ENCODE measurements at regions not wholly inside any gene's neighbourhood (a gene's known extent, or its start where the extent isn't known, plus 50 kb on each side); places are given as distances from the start of the nearest gene placed in this dataset.
"Not testable (repeated sequence)": the region's sequence is repeated elsewhere in the genome, so short reads cannot be mapped to it uniquely, and the experiment has no call there.

DNA sequence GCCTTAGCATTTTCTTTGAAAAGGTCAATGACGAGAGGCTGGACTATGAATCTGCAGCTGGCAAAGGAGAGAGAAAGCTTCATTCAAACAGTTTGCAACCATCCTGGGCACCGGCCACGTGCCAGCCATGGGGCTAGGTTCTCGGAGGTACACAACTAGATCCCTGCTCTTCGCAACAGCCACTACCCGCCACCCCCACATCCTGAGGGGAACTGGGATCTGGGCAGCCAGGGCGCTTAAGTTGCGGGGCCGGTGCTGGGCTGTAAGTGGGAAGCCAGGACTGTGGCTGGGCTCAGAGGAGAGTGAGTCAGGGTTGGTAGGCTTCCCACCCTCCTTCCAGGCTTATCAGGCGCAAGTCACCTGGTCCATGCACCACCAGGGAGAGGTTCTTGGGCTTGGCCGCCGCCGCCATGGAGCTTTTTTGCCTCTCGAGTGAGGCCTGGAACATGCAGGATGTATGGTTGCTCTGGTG lies 95.0 kb upstream of the TERB2 start:
- Histone ChIP-seq H3K36me3 (ENCODE audit: control insufficient read depth, insufficient read depth, low read length) (no peaks in the 10 kb centered on the region), H3K4me1 (ENCODE audit: control insufficient read depth, insufficient read depth, low read length) (no peaks in the 10 kb centered on the region), H3K27me3 (ENCODE audit: control insufficient read depth, insufficient read depth, low read length) (no peaks in the 10 kb centered on the region), H3K9me3 (ENCODE audit: control insufficient read depth, insufficient read depth, low read depth, low read length) (no peaks in the 10 kb centered on the region), H3K27ac (ENCODE audit: low read length) (no peak overlapping the region), H3K4me3 (ENCODE audit: low read depth in 2 of 2, low read length in 2 of 2) (no peak overlapping the region)
- in situ Hi-C loops (cut with HindIII; ENCODE audit: low pct_unique_long_range_greater_than_20kb, low sequenced_read_pairs) = no loop called here
- ChIA-PET CTCF (no interaction called here), POLR2A (interaction anchor here (0.5 kb wide), 1 partner anchor 249 kb away, joined by 3 read pairs; no protein-coding TSS in a partner anchor)
- no TSS peak for BruUV-seq (replicated peaks)
- TF ChIP-seq SIN3A (IDR thresholded peaks at IDR 0.05; ENCODE audit: borderline replicate concordance, insufficient read depth, low read depth, low read length) = no peak
- no peak for TF ChIP-seq POLR2AphosphoS5 (IDR thresholded peaks at IDR 0.05; ENCODE audit: low read depth, low read length)
- TF ChIP-seq, protein P1, sequence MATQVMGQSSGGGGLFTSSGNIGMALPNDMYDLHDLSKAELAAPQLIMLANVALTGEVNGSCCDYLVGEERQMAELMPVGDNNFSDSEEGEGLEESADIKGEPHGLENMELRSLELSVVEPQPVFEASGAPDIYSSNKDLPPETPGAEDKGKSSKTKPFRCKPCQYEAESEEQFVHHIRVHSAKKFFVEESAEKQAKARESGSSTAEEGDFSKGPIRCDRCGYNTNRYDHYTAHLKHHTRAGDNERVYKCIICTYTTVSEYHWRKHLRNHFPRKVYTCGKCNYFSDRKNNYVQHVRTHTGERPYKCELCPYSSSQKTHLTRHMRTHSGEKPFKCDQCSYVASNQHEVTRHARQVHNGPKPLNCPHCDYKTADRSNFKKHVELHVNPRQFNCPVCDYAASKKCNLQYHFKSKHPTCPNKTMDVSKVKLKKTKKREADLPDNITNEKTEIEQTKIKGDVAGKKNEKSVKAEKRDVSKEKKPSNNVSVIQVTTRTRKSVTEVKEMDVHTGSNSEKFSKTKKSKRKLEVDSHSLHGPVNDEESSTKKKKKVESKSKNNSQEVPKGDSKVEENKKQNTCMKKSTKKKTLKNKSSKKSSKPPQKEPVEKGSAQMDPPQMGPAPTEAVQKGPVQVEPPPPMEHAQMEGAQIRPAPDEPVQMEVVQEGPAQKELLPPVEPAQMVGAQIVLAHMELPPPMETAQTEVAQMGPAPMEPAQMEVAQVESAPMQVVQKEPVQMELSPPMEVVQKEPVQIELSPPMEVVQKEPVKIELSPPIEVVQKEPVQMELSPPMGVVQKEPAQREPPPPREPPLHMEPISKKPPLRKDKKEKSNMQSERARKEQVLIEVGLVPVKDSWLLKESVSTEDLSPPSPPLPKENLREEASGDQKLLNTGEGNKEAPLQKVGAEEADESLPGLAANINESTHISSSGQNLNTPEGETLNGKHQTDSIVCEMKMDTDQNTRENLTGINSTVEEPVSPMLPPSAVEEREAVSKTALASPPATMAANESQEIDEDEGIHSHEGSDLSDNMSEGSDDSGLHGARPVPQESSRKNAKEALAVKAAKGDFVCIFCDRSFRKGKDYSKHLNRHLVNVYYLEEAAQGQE (IDR thresholded peaks at IDR 0.05; ENCODE audit: insufficient read depth in 1 of 2, low read depth in 2 of 2, low read length in 1 of 2) = no peak
- TF ChIP-seq, protein P2, sequence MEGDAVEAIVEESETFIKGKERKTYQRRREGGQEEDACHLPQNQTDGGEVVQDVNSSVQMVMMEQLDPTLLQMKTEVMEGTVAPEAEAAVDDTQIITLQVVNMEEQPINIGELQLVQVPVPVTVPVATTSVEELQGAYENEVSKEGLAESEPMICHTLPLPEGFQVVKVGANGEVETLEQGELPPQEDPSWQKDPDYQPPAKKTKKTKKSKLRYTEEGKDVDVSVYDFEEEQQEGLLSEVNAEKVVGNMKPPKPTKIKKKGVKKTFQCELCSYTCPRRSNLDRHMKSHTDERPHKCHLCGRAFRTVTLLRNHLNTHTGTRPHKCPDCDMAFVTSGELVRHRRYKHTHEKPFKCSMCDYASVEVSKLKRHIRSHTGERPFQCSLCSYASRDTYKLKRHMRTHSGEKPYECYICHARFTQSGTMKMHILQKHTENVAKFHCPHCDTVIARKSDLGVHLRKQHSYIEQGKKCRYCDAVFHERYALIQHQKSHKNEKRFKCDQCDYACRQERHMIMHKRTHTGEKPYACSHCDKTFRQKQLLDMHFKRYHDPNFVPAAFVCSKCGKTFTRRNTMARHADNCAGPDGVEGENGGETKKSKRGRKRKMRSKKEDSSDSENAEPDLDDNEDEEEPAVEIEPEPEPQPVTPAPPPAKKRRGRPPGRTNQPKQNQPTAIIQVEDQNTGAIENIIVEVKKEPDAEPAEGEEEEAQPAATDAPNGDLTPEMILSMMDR (IDR thresholded peaks at IDR 0.05) = no peak
- no peak for TF ChIP-seq TCF7L2 (IDR thresholded peaks at IDR 0.05; ENCODE audit: low read depth, low read length)
- no peak for ATAC-seq
- intact Hi-C loops (cut with micrococcal nuclease; ENCODE audit: unreplicated experiment) = no loop called here
- DNase-seq (ENCODE audit: low read depth, low spot score) = no peak

DNA sequence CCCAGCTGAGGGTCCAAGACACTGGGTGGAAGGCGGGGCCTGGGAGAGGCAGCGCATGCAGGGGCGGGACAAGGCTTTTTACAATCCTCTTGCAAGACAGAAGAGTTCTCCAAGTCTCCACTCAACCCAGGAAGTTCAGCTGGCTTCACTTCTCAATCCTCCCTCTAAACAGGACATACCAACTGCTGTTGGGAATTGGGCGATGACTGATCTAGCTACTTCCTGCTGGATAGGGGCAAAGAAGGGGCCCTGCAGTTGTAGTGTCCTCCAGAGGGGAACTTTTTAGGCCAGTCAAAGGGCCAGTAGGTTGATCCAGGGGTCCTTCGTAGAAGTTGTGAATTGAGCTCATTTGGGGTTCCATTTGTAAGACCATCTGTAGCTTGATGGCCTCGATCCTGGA lies 94.6 kb upstream of the TERB2 start:
- H3K27ac ChIP-seq (ENCODE audit: low read length) = no peak overlapping the region
- no peaks in the 10 kb centered on the region for H3K36me3 ChIP-seq (ENCODE audit: control insufficient read depth, insufficient read depth, low read length)
- ChIA-PET CTCF (no interaction called here), POLR2A (no interaction called here)
- no peak overlapping the region for H3K4me3 ChIP-seq (ENCODE audit: low read depth in 2 of 2, low read length in 2 of 2)
- in situ Hi-C loops (cut with HindIII; ENCODE audit: low pct_unique_long_range_greater_than_20kb, low sequenced_read_pairs) = no loop called here
- no TSS peak for BruUV-seq (replicated peaks)
- ATAC-seq (no peak), DNase-seq (ENCODE audit: low read depth, low spot score) (no peak)
- intact Hi-C loops (cut with micrococcal nuclease; ENCODE audit: unreplicated experiment) = no loop called here
- no peaks in the 10 kb centered on the region for H3K27me3 ChIP-seq (ENCODE audit: control insufficient read depth, insufficient read depth, low read length)
- no peaks in the 10 kb centered on the region for H3K9me3 ChIP-seq (ENCODE audit: control insufficient read depth, insufficient read depth, low read depth, low read length)
- H3K4me1 ChIP-seq (ENCODE audit: control insufficient read depth, insufficient read depth, low read length) = no peaks in the 10 kb centered on the region
- TF ChIP-seq TCF7L2 (IDR thresholded peaks at IDR 0.05; ENCODE audit: low read depth, low read length) (no peak), SIN3A (IDR thresholded peaks at IDR 0.05; ENCODE audit: borderline replicate concordance, insufficient read depth, low read depth, low read length) (no peak), POLR2AphosphoS5 (IDR thresholded peaks at IDR 0.05; ENCODE audit: low read depth, low read length) (no peak)
- TF ChIP-seq, protein P2 (IDR thresholded peaks at IDR 0.05) = no peak
- TF ChIP-seq, protein P1 (IDR thresholded peaks at IDR 0.05; ENCODE audit: insufficient read depth in 1 of 2, low read depth in 2 of 2, low read length in 1 of 2) = no peak

DNA sequence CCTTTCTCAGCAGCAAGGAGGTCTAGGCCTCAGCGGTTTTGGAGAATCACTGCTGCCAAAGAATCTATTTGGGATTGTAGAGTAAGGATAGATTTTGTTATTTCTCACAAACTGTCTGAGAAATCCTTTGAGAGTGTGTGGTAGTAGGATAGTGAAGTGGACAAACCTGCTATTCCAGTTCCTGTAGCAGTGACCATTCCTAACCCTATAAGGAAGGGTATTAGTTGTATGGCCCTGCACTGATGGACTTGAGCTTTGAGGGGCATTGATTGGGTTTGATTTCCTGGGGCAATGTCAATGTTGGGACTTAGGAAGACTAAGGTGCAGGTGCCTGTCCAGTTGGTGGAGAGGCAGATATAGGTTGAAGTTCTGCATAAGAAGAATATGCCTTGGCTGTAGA lies 93.6 kb upstream of the TERB2 start:
- H3K4me3 ChIP-seq (ENCODE audit: low read depth in 2 of 2, low read length in 2 of 2); H3K36me3 ChIP-seq (ENCODE audit: control insufficient read depth, insufficient read depth, low read length); DNase-seq (ENCODE audit: low read depth, low spot score); H3K27ac ChIP-seq (ENCODE audit: low read length); H3K9me3 ChIP-seq (ENCODE audit: control insufficient read depth, insufficient read depth, low read depth, low read length); H3K4me1 ChIP-seq (ENCODE audit: control insufficient read depth, insufficient read depth, low read length); CTCF ChIA-PET; BruUV-seq (replicated peaks); ATAC-seq; intact Hi-C loops (cut with micrococcal nuclease; ENCODE audit: unreplicated experiment); in situ Hi-C loops (cut with HindIII; ENCODE audit: low pct_unique_long_range_greater_than_20kb, low sequenced_read_pairs); POLR2A ChIA-PET; H3K27me3 ChIP-seq (ENCODE audit: control insufficient read depth, insufficient read depth, low read length): not testable (repeated sequence)

DNA sequence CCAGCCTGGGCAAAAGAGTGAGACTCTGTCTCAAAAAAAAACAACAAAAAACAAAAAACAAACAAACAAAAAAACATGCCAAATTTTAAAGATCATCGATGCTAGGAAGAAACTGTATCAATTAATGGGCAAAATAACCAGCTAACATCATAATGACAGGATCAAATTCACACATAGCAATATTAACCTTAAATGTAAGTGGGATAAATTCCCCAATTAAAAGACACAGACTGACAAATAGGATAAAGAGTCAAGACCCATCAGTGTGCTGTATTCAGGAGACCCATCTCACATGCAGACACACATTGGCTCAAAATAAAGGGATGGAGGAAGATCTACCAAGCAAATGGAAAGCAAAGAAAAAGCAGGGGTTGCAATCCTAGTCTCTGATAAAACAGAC lies 88.4 kb upstream of the TERB2 start:
- H3K27ac ChIP-seq (ENCODE audit: low read length); intact Hi-C loops (cut with micrococcal nuclease; ENCODE audit: unreplicated experiment); in situ Hi-C loops (cut with HindIII; ENCODE audit: low pct_unique_long_range_greater_than_20kb, low sequenced_read_pairs); ATAC-seq; H3K4me3 ChIP-seq (ENCODE audit: low read depth in 2 of 2, low read length in 2 of 2); CTCF ChIA-PET; DNase-seq (ENCODE audit: low read depth, low spot score); H3K9me3 ChIP-seq (ENCODE audit: control insufficient read depth, insufficient read depth, low read depth, low read length); H3K27me3 ChIP-seq (ENCODE audit: control insufficient read depth, insufficient read depth, low read length); BruUV-seq (replicated peaks); H3K36me3 ChIP-seq (ENCODE audit: control insufficient read depth, insufficient read depth, low read length); H3K4me1 ChIP-seq (ENCODE audit: control insufficient read depth, insufficient read depth, low read length): not testable (repeated sequence)
- POLR2A ChIA-PET = interaction anchor here (0.6 kb wide), 1 partner anchor 15 kb away, joined by 4 read pairs; no protein-coding TSS in a partner anchor
